NCI-H524 (cell line): ENCODE measurements at regions not wholly inside any gene's neighbourhood (a gene's known extent, or its start where the extent isn't known, plus 50 kb on each side); places are given as distances from the start of the nearest gene placed in this dataset.
"Not testable (repeated sequence)": the region's sequence is repeated elsewhere in the genome, so short reads cannot be mapped to it uniquely, and the experiment has no call there.

Experiments used
- DNase-seq, 2 experiments: peaks; one replicate each; lab custom pipeline; 2025; lab: John Stamatoyannopoulos, UW

DNA sequence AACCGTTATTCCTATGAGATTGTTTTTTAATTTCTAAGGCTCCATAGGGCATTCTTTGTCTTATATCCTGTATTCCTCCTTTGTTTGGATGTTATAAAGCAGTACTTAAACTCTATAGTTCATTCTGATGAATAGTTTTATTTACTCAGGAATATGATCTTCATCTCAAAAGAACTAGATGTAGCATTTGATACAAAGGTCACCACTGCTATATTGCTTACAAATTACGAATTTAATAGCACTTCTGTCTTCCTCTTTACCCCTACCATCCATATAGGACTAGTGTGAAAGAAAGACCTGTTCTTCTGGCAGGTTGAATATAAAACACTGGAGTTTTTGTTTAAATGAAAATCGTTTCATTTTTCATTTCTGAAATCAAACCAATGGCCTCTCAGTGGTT, 468.1 kb upstream of the CXADR start:
- no peak for DNase-seq

DNA sequence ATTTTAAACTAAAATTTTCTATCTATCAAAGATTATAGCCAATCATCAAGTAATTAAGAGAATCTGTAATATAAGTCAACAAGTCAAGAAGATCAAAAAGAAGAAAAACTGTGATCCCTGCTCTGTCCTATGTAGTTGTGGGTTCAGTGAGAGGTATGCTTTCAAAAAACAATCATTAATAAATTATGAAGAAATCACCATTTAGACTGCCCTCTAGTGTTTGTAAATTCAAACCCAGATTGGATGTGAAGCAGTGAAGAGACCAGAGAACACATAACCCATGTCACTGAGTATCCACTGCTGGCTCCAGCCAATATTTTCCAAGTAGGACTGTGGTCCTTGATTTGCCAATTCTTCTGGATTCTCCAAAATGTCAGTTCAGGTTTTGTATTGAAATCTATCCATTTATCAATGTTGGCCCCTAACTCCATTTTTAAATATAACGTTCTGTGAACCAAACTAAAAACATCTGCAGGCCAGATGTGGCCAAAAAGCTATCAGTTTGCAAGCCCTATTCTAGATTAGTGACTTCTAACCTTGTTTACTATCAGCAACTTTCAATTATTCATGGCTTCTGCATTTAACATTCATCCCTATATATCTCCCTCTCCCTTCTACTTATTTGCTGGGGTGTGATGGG, 467.5 kb upstream of the CXADR start:
- DNase-seq: peak in 1 of 2 experiments; percentile 47

- no peak for DNase-seq
These were observed 463.9 kb upstream of the CXADR start for GRCh38 chr21:17048974-17049373.

DNA sequence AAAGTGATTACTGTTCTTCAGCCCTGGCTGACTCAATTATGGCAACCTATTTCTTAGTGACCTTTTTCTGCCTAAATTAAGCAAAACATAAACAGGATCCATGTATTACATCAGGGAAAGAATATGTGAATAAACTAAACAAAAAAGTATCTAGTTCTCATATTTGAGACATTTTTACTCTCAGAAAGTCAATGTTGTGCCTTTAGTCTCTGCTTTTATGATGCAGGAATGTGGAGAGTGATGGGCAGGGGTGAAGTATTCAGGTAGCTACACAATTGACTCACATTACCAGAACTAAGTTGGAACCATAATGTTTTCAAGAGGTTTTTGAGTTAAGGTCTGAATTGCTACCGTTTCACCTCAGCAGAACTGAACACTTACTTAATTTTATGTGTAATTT, 462.7 kb upstream of the CXADR start:
- DNase-seq: no peak

GRCh38 chr21:17050646-17051045, 462.2 kb upstream of the CXADR start:
- DNase-seq: no peak

DNA sequence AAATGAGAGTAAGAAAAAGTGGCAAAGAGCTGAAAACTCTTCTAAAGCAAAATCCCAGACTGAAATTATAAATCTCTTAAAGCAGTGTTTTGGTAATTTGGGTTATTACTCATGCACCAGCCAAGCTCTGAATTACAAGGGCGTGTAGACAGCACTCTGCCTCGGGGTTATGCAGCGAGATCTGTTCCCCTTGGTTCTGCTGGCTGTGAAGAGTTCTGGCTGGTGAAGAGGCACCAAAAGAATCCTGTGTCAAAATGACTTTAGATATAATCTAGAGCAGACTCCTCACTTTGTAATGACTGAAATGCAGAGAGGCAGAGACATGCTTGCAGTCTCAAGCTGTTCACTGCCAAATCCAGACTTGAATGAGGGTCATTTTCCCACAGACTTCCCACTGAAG, 461.8 kb upstream of the CXADR start:
- DNase-seq: no peak

DNA sequence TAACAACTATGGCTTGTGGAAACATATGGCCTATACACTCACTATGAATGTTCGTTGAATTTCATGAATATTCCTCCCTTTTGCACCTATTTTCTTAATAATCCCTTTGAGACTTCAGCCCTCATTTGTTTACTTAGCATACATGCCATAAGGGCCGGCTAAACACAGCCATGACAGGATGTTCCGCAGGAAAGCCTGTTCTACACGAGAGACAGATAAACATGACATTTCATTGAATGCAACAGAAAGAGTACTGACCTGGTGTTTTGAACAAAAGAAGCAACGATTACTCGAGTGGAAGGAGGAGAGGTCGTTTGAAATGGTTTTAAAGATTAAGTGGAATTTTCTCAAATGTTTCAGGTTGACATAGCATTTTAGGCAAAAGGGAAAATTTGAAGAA, 459.5 kb upstream of the CXADR start:
- no peak for DNase-seq

DNA sequence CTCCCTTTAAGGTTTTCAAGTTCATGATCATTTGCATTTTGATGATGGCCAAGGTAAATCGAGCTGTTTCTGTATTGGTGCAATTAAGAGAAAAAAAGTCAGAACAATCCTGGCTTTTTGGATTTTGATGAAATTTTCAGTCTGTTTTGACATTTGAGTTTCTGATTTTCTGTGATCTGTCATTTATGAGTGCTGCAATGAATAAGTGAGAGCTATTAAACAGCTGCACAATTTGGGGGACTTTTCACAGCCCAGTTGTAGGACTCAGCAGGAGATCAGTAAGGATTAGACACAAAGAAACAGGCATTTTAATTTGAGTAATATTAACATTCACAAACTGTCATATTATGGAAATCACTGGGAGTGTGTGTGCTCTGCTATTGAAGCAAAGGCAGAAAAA, 452.9 kb upstream of the CXADR start:
- DNase-seq: peak in 1 of 2 experiments; percentile 3

GRCh38 chr21:17066006-17066405, 446.8 kb upstream of the CXADR start:
- no peak for DNase-seq

DNA sequence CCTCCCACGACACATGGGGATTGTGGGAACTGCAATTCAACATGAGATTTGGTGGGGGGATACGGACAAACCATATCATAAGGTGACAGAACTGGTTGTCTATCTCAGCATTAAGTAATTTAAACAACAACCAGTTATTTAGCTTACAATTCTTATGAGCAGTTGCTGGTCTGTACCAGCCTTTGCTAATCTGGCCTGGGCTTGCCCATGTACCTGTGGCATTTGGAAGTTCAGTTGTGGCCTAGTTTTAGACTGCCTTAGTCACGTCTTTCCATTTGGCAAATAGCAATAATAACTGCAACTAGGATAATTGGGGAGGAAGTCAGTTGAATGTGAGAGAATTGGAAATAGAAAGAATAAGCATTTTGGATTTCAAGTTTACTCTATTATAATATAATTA, 441.8 kb upstream of the CXADR start:
- no peak for DNase-seq

DNA sequence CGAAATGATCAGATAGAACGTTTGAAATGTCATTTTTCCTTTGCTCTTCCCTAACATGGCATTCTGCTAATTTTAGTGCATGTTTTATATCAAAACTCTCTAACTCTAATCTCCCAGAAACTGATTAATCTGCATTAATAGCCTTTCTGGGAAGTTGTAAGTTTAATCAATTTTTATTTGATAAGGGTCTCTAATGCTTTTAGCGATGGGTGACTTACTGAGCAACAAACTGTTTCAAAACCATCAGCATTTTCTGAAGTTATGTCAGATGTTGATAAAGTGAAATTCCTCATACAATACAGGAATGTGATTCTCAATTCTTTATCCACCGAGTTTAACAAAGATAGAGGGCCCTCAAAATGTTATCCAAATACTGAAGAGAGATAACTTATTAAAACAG, 431.6 kb upstream of the CXADR start:
- DNase-seq: no peak

DNA sequence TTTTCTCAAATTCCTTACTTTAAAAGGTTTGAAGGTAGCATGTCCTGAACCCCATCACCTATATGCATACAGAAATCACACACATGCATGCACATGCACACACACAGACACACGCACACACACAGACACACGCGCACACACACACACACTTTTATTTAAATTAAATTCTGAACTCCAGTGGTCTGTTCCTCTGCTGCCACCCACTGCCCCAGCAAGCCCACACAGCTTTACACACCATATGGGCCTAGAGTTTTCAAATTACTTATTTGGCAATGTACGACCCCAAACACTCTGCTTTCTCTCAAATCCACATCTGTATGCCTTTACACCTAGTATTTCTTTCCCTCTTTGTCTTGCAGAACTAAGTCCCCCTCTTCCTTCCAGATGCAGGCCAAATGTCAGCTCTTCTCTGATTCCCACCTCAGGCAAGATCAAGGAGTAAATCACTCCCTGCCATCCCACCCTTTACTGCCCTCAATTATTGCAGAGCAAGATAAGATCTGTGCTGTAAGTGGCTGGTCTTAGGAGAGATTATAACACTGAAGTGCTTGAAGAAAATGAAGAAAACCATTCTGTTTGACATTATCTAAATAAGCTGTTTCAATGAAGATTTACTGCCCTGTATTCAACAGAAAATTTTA, 429.9 kb upstream of the CXADR start:
- peak; percentile 39 to 76 for DNase-seq

GRCh38 chr21:17085707-17086106, 427.1 kb upstream of the CXADR start:
- DNase-seq: no peak

- no peak for DNase-seq
These were observed 424.3 kb upstream of the CXADR start for GRCh38 chr21:17088500-17088899.

DNA sequence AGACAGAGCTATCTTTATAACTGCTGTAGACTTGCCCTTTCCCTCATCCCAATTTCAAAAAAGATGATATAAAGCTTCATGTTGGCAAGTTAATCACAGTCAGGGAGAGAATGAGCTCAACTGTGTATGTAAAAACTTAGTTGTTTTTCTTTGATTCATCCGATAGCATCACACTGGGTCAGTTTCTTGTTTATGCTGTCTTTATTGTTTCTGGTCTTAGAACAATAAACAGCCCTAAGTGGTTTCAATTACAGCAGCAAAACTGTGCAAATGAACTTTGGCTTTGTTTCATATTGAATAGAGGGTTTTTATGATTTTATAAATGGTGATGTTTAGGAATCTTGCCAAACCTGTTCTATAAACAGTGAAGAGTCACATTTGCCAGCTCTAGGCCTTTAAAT, 423.8 kb upstream of the CXADR start:
- DNase-seq: no peak

- DNase-seq: no peak
These were observed 411.1 kb upstream of the CXADR start for GRCh38 chr21:17101696-17102095.

- DNase-seq: no peak
These were observed 406.9 kb upstream of the CXADR start for GRCh38 chr21:17105932-17106331.

DNA sequence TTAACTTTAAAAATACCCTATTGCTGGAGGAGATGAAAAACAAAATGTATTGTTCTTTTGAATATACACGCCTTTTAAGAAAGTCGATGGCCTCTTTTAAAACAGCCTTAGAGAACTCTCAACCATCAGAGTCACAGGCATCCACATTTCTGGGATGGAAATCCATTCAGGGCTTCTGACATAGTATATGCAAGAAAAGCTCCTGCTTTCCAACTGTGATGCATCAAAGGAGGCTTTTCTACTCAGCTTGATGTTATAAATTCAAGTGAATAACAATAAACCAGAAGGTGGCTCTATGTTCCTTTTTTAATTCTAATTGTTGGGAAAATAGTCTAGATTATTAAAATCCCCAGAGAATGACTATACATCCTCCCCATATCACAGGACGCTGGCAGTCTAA, 398.8 kb upstream of the CXADR start:
- DNase-seq: no peak

DNA sequence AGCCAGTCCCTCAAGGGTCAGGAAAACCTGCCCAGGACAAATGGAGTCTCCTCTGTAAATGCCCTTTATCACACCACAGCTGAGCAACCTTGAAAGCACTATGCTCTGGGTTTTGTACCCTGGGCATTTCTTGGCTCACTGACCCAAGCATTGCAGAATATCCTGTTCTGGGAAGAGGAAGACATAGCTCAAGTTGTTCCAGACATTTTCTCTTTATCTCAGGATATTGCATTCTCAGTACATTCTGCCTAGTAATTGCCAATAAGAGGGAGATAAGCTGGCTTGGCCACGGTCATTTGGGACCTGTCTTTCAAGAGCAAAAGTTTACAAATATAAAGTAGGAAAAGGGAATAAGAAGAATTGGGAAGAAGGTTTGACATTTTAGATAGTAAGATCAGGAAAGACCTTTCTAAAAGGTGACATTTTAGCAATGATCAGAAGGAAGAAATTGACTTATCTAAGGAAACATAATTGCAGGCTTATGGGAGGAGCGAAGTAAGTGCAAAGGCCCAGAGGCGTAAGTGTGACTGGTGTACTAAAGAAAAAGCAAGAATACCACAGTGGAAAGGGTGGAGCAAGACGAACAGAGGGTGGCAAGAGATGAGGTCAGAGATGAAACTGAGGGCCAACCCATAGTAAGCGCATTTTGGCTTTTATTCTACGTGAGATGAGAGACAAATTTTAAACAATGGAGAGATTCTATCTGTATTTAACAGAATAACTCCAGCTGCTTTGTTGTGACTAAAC, 394.0 kb upstream of the CXADR start:
- DNase-seq: no peak

GRCh38 chr21:17119466-17120297, 393.2 kb upstream of the CXADR start:
- no peak for DNase-seq

GRCh38 chr21:17127395-17127794, 385.4 kb upstream of the CXADR start:
- DNase-seq: not testable (repeated sequence)

GRCh38 chr21:17128132-17128531, 384.7 kb upstream of the CXADR start:
- DNase-seq: no peak
